Activated B cell treated with CpG ODN at 0.5 μM for 24 hours (primary cell): ENCODE measurements at regions not wholly inside any gene's neighbourhood (a gene's known extent, or its start where the extent isn't known, plus 50 kb on each side); places are given as distances from the start of the nearest gene placed in this dataset.

Experiments used
- ATAC-seq: fragments of 200-7000 bp; cut with Tn5 transposase; one replicate; pipeline ENCODE4 v1.10.0; 2021; ENCODE audit warnings: low read depth, mild to moderate bottlenecking, moderate library complexity
- CTCF ChIA-PET: fragments of 350-600 bp; sonication (Branson Sonifier 250); formaldehyde crosslinking; loops from one replicate; lab custom pipeline; 2021; ENCODE audit warnings: antibody characterized with exemption; lab: Charles Lee
- POLR2A ChIA-PET: fragments of 350-600 bp; sonication (Branson Sonifier 250); formaldehyde crosslinking; loops from one replicate; lab custom pipeline; 2021; ENCODE audit warnings: antibody characterized with exemption; lab: Charles Lee
- DNase-seq: peaks from one replicate; pipeline ENCODE4 v3.0.0; 2022
- H3K27ac Mint-ChIP-seq: one replicate; pipeline ENCODE4 v1.8.0; 2020; ENCODE audit warnings: mixed read lengths
- H3K27me3 Mint-ChIP-seq: one replicate; pipeline ENCODE4 v1.8.0; 2021; ENCODE audit warnings: mixed read lengths
- H3K36me3 Mint-ChIP-seq: one replicate; pipeline ENCODE4 v1.8.0; 2021; ENCODE audit warnings: low read depth, mixed read lengths
- H3K4me1 Mint-ChIP-seq: one replicate; pipeline ENCODE4 v1.8.0; 2021; ENCODE audit warnings: mixed read lengths
- H3K4me3 Mint-ChIP-seq: one replicate; pipeline ENCODE4 v1.8.0; 2020; ENCODE audit warnings: mild to moderate bottlenecking, mixed read lengths
- H3K9me3 Mint-ChIP-seq: one replicate; pipeline ENCODE4 v1.8.0; 2020; ENCODE audit warnings: mixed read lengths
- CTCF ChIP-seq: fragments of 200-600 bp; IDR thresholded peaks from one replicate; pipeline ENCODE4 v1.8.0; 2022; ENCODE audit warnings: antibody characterized with exemption, mild to moderate bottlenecking
- intact Hi-C: fragments of 100-400 bp; cut with micrococcal nuclease; formaldehyde crosslinking; loops from one replicate; pipeline ENCODE4 v1.15.1; 2024

- peaks cover 5% of the 10 kb centered on the region for H3K9me3 Mint-ChIP-seq
- H3K4me3 Mint-ChIP-seq = no peak overlapping the region
- H3K36me3 Mint-ChIP-seq = no peaks in the 10 kb centered on the region
- no peak for TF ChIP-seq CTCF
- no peak for ATAC-seq
- no peaks in the 10 kb centered on the region for H3K4me1 Mint-ChIP-seq
- H3K27me3 Mint-ChIP-seq = no peaks in the 10 kb centered on the region
- no peak overlapping the region for H3K27ac Mint-ChIP-seq
- DNase-seq = no peak
- CTCF ChIA-PET = no interaction called here
- intact Hi-C loops = no loop called here
- POLR2A ChIA-PET = no interaction called here
These were observed 1574.2 kb downstream of the EFNB2 start for GRCh38 chr13:104961246-104961645.

- POLR2A ChIA-PET = no interaction called here
- Mint-ChIP-seq H3K27ac (no peak overlapping the region), H3K4me3 (no peak overlapping the region), H3K9me3 (peaks cover 4% of the 10 kb centered on the region), H3K36me3 (no peaks in the 10 kb centered on the region), H3K4me1 (no peaks in the 10 kb centered on the region), H3K27me3 (no peaks in the 10 kb centered on the region)
- intact Hi-C loops = no loop called here
- no peak for TF ChIP-seq CTCF
- CTCF ChIA-PET = no interaction called here
- ATAC-seq = no peak
- DNase-seq = no peak
These were observed 1581.3 kb downstream of the EFNB2 start for GRCh38 chr13:104954210-104954609.

DNA sequence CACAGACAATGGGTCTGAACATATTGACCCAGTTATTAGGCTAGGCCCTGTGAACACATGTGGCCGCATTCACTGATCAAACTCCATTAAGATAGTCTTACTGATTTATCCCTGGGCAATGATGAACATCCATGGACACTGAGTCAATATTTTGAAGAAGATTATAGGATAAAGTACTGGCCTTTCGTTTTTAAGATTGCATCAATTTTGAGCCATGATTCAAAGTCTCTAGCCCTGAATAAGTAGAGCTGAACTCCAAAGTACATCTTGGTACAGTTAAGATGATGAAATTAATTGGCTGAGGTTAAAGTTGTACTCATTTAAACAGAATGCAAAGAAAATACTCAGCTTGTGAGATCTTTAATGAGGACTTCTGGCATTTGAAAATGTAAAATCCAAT, 1581.9 kb downstream of the EFNB2 start:
- DNase-seq (no peak), ATAC-seq (no peak)
- TF ChIP-seq CTCF = no peak
- Mint-ChIP-seq H3K27ac (no peak overlapping the region), H3K36me3 (no peaks in the 10 kb centered on the region), H3K27me3 (no peaks in the 10 kb centered on the region), H3K9me3 (peaks cover 4% of the 10 kb centered on the region), H3K4me1 (no peaks in the 10 kb centered on the region), H3K4me3 (no peak overlapping the region)
- POLR2A ChIA-PET = no interaction called here
- intact Hi-C loops = no loop called here
- CTCF ChIA-PET = no interaction called here

GRCh38 chr13:104949840-104950740, 1585.4 kb downstream of the EFNB2 start:
- H3K9me3 Mint-ChIP-seq = peaks cover 1% of the 10 kb centered on the region
- H3K4me1 Mint-ChIP-seq = no peaks in the 10 kb centered on the region
- H3K27ac Mint-ChIP-seq = no peak overlapping the region
- no peaks in the 10 kb centered on the region for H3K27me3 Mint-ChIP-seq
- H3K4me3 Mint-ChIP-seq = no peak overlapping the region
- POLR2A ChIA-PET = no interaction called here
- H3K36me3 Mint-ChIP-seq = no peaks in the 10 kb centered on the region
- ATAC-seq (no peak), DNase-seq (no peak)
- CTCF ChIA-PET = no interaction called here
- no peak for TF ChIP-seq CTCF
- intact Hi-C loops = no loop called here

GRCh38 chr13:104944176-104944575, 1591.3 kb downstream of the EFNB2 start:
- intact Hi-C loops = no loop called here
- Mint-ChIP-seq H3K4me3 (no peak overlapping the region), H3K9me3 (no peaks in the 10 kb centered on the region)

More at GRCh38 chr13:104944176-104944575, 1591.3 kb downstream of the EFNB2 start:
- ATAC-seq = no peak
- ChIA-PET CTCF (no interaction called here), POLR2A (no interaction called here)
- no peak for TF ChIP-seq CTCF
- no peaks in the 10 kb centered on the region for H3K4me1 Mint-ChIP-seq
- DNase-seq = no peak
- H3K36me3 Mint-ChIP-seq = no peaks in the 10 kb centered on the region
- no peak overlapping the region for H3K27ac Mint-ChIP-seq
- H3K27me3 Mint-ChIP-seq = no peaks in the 10 kb centered on the region
